Lung (tissue), 11 donors: ENCODE measurements at regions not wholly inside any gene's neighbourhood (a gene's known extent, or its start where the extent isn't known, plus 50 kb on each side); places are given as distances from the start of the nearest gene placed in this dataset.

Experiments used
- ATAC-seq: fragments of 200-7000 bp; cut with Tn5 transposase; one replicate; pipeline ENCODE4 v1.9.1; 2020; ENCODE audit warnings: moderate number of reproducible peaks; ENCODE audit not compliant: insufficient read depth, low FRiP score
- DNase-seq, 3 donors: peaks; one replicate each; pipeline ENCODE4 v3.0.0-alpha.2; 2013 to 2017
- H3K27ac ChIP-seq, 2 donors: one replicate each; pipeline ENCODE4 v1.5.1; 2013; ENCODE audit warnings: mild to moderate bottlenecking in 2 of 2, moderate library complexity in 2 of 2, control low read depth in 1 of 2, inconsistent platforms in 1 of 2, low read depth in 1 of 2, low read length in 1 of 2
- H3K27me3 ChIP-seq, 3 donors: one replicate each; pipeline ENCODE4 v1.5.1; 2013; ENCODE audit warnings: low read length in 2 of 3; ENCODE audit not compliant: control insufficient read depth in 3 of 3, insufficient read depth in 3 of 3
- H3K36me3 ChIP-seq, 4 donors: one replicate each; pipeline ENCODE4 v1.5.1; 2013; ENCODE audit warnings: low read length in 4 of 4, mild to moderate bottlenecking in 1 of 4, moderate library complexity in 1 of 4; ENCODE audit not compliant: control insufficient read depth in 4 of 4, insufficient read depth in 4 of 4
- H3K4me1 ChIP-seq, 5 donors: one replicate each; pipeline ENCODE4 v1.5.1; 2013; ENCODE audit warnings: low read length in 5 of 5, mild to moderate bottlenecking in 2 of 5, moderate library complexity in 1 of 5; ENCODE audit not compliant: control insufficient read depth in 5 of 5, insufficient read depth in 5 of 5
- H3K4me3 ChIP-seq: one replicate; pipeline ENCODE4 v1.5.1; 2013; ENCODE audit warnings: mild to moderate bottlenecking, control low read depth, moderate library complexity
- H3K9ac ChIP-seq, 2 donors: one replicate each; pipeline ENCODE4 v1.5.1; 2013; ENCODE audit warnings: low read length in 2 of 2, control low read depth in 1 of 2; ENCODE audit not compliant: insufficient read depth in 1 of 2
- H3K9me3 ChIP-seq, 4 donors: one replicate each; pipeline ENCODE4 v1.5.1; 2013; ENCODE audit warnings: low read length in 3 of 4, mild to moderate bottlenecking in 1 of 4, moderate library complexity in 1 of 4; ENCODE audit not compliant: control insufficient read depth in 4 of 4, insufficient read depth in 3 of 4
- WGBS, 2 donors: extraction: QIAGEN DNeasy Blood & Tissue Kit; methylation state at CpG; one replicate each; pipeline ENCODE4 v1.1.7; 2013; 5-methylcytosine and 5-hydroxymethylcytosine counted together
- TF ChIP-seq, protein P1 (sequence below): IDR thresholded peaks from 2 replicates; pipeline ENCODE4 v1.5.1; 2012; ENCODE audit warnings: mild to moderate bottlenecking; ENCODE audit errors: control extremely low read depth, extremely low read depth
- donor health status: control.
- donor health status: control.
- donor health status: Bipolar disorder and iron deficiency.
- donor health status: healthy.
- donor health status: DM: yes; HTN: yes; CAD: no.

GRCh38 chr1:91176250-91176649 is 154.4 kb upstream of the ZNF644 start:
- H3K27me3 ChIP-seq: no peaks in the 10 kb centered on the region
- ATAC-seq (peak; percentile 65), DNase-seq (no peak)
- H3K27ac ChIP-seq: no peak overlapping the region
- no peaks in the 10 kb centered on the region for H3K36me3 ChIP-seq
- peaks cover 0 to 26% (median 10%) of the 10 kb centered on the region in 5 donors for H3K4me1 ChIP-seq
- 51 to 74% methylated on average over 1 of the region's 1 CpG for WGBS, 2 donors
- H3K4me3 ChIP-seq: no peak overlapping the region
- no peak overlapping the region for H3K9ac ChIP-seq
- no peaks in the 10 kb centered on the region for H3K9me3 ChIP-seq
- TF ChIP-seq, protein P1, sequence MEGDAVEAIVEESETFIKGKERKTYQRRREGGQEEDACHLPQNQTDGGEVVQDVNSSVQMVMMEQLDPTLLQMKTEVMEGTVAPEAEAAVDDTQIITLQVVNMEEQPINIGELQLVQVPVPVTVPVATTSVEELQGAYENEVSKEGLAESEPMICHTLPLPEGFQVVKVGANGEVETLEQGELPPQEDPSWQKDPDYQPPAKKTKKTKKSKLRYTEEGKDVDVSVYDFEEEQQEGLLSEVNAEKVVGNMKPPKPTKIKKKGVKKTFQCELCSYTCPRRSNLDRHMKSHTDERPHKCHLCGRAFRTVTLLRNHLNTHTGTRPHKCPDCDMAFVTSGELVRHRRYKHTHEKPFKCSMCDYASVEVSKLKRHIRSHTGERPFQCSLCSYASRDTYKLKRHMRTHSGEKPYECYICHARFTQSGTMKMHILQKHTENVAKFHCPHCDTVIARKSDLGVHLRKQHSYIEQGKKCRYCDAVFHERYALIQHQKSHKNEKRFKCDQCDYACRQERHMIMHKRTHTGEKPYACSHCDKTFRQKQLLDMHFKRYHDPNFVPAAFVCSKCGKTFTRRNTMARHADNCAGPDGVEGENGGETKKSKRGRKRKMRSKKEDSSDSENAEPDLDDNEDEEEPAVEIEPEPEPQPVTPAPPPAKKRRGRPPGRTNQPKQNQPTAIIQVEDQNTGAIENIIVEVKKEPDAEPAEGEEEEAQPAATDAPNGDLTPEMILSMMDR: no peak

- 71 to 73% methylated on average over 3 of the region's 3 CpGs for WGBS, 2 donors
- no peak overlapping the region for H3K4me3 ChIP-seq
- H3K4me1 ChIP-seq: peaks cover 0 to 27% (median 10%) of the 10 kb centered on the region in 5 donors
- H3K9me3 ChIP-seq: no peaks in the 10 kb centered on the region
- H3K36me3 ChIP-seq: no peaks in the 10 kb centered on the region
- H3K9ac ChIP-seq: no peak overlapping the region
- TF ChIP-seq, protein P1: no peak
- no peaks in the 10 kb centered on the region for H3K27me3 ChIP-seq
- DNase-seq (no peak), ATAC-seq (no peak)
- no peak overlapping the region for H3K27ac ChIP-seq
These were observed 152.9 kb upstream of the ZNF644 start for GRCh38 chr1:91174734-91175133.

- Histone ChIP-seq H3K27ac (peak overlapping the region in 1 of 2 donors; percentile 1), H3K9me3 (no peaks in the 10 kb centered on the region), H3K27me3 (no peaks in the 10 kb centered on the region), H3K36me3 (no peaks in the 10 kb centered on the region), H3K9ac (no peak overlapping the region), H3K4me1 (peaks cover 0 to 27% (median 10%) of the 10 kb centered on the region in 5 donors), H3K4me3 (no peak overlapping the region)
- ATAC-seq (no peak), DNase-seq (peak; percentile 73 to 83 (median 76))
- 56 to 66% methylated on average over 9 of the region's 9 CpGs for WGBS, 2 donors
- TF ChIP-seq, protein P1: no peak
These were observed 151.6 kb upstream of the ZNF644 start for GRCh38 chr1:91173346-91173890.

DNA sequence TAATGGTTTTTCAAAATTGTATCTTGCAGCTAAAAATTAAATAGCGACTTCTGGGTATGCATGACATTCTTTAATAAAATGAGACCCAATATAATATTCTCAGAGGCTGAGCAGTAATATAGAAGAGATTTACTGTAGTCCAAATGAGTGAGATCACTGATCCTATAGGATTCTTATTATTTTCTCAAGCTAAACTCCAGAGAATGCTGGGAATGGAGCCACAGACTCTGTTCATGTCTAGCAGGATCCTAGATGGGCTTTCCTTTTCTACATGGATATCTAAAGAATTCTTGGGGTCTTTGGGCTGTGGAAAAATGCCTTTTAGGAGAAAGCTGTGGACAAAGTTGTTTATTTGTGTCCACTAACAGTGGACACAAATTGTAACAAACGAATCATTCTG is 150.7 kb upstream of the ZNF644 start:
- ATAC-seq (no peak), DNase-seq (no peak)
- Histone ChIP-seq H3K27me3 (no peaks in the 10 kb centered on the region), H3K36me3 (no peaks in the 10 kb centered on the region), H3K9ac (no peak overlapping the region), H3K9me3 (no peaks in the 10 kb centered on the region), H3K4me1 (peaks cover 0 to 27% (median 10%) of the 10 kb centered on the region in 5 donors), H3K4me3 (no peak overlapping the region), H3K27ac (no peak overlapping the region)
- 55 to 72% methylated on average over 2 of the region's 2 CpGs for WGBS, 2 donors
- TF ChIP-seq, protein P1: no peak
